GM12865 (cell line): ENCODE measurements at regions not wholly inside any gene's neighbourhood (a gene's known extent, or its start where the extent isn't known, plus 50 kb on each side); places are given as distances from the start of the nearest gene placed in this dataset.

ENCODE experiments used
- DNase-seq: peaks from one replicate; pipeline ENCODE4 v3.0.0; 2010; ENCODE audit warnings: low read depth
- H3K4me3 ChIP-seq: 2 replicates; pipeline ENCODE4 v1.5.1; 2011; ENCODE audit warnings: mild to moderate bottlenecking, low read depth, low read length, control low read depth
- TF ChIP-seq, protein P1 (sequence below): IDR thresholded peaks from 2 replicates; pipeline ENCODE4 v1.5.1; 2011; ENCODE audit warnings: low read length, control low read depth, low read depth, inconsistent platforms; ENCODE audit not compliant: insufficient read depth; ENCODE audit errors: missing control alignments

DNA sequence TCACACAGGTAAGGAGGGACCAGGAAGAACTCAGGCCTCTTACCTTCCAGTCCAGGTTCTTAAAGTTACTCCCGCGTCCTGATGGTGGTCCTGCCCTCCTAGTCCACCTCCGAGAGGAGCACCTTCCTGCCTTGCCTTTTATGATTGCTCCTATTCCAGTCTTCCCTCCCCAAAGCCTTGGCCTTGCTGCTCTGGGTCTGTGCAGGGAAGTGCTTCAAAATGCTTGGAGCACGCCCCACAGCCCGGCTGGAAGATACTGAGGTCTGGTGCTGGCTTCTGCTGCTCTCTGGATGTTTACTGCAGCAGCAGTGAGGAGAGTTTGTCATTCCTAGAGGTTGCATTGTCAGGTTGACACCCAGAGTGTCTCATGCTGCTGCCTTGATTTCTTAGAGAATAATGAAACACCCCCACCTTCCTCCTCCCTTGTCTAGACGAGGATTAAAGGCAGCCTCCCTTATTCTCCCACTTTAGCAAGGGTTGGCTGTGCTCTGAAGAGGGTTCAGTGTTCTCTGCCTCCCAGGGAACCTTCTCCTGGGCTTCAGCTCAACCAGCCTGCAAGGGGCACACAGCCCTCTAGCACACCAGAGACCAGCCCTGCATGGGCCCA lies 142.2 kb upstream of the CACNA1E start:
- no peak for DNase-seq
- TF ChIP-seq, protein P1, sequence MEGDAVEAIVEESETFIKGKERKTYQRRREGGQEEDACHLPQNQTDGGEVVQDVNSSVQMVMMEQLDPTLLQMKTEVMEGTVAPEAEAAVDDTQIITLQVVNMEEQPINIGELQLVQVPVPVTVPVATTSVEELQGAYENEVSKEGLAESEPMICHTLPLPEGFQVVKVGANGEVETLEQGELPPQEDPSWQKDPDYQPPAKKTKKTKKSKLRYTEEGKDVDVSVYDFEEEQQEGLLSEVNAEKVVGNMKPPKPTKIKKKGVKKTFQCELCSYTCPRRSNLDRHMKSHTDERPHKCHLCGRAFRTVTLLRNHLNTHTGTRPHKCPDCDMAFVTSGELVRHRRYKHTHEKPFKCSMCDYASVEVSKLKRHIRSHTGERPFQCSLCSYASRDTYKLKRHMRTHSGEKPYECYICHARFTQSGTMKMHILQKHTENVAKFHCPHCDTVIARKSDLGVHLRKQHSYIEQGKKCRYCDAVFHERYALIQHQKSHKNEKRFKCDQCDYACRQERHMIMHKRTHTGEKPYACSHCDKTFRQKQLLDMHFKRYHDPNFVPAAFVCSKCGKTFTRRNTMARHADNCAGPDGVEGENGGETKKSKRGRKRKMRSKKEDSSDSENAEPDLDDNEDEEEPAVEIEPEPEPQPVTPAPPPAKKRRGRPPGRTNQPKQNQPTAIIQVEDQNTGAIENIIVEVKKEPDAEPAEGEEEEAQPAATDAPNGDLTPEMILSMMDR, result no peak

DNA sequence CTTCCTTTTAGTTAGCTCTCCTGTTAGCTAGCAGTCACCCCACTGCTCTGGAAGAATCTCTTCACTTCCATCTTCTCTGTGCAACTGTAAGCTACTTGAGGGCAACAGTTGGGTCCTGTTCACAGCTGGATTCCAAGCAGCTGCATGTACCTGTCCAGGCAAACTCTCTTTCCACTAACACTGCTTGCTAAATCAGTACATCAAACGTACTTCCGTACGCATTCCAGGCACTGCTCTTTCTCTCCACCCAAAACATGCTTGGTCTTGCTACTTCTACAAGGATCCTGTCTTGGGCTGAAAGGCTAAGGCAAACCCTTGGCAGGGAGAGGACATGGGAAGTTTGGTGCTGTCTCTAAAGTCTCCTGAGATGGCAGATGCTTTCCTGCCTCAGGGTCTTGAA lies 139.2 kb upstream of the CACNA1E start:
- TF ChIP-seq, protein P1, result no peak
- H3K4me3 ChIP-seq, result no peak overlapping the region
- DNase-seq, result no peak

More for the DNA sequence above, 142.2 kb upstream of the CACNA1E start:
- H3K4me3 ChIP-seq, result no peak overlapping the region

DNA sequence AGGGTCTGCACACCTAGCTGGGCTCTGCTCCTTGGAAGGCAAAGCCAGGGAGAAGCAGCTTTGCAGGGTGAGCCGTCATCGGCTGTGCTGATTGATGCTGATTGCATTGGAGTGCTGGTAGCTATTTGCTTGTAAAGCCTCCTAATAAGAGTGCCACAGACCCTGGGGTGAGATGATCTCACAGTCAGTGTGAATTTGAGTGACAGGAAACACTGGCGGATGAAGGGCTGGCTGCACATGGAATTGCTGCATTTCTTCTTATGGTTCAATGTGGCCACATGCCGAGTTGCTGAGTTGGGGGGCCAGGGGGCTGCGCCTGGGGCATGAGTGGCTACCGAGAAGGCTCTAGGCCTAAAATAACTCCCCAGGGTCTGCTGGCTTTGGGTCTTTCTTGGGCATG lies 138.2 kb upstream of the CACNA1E start:
- TF ChIP-seq, protein P1, result no peak
- DNase-seq, result no peak
- H3K4me3 ChIP-seq, result no peak overlapping the region

DNA sequence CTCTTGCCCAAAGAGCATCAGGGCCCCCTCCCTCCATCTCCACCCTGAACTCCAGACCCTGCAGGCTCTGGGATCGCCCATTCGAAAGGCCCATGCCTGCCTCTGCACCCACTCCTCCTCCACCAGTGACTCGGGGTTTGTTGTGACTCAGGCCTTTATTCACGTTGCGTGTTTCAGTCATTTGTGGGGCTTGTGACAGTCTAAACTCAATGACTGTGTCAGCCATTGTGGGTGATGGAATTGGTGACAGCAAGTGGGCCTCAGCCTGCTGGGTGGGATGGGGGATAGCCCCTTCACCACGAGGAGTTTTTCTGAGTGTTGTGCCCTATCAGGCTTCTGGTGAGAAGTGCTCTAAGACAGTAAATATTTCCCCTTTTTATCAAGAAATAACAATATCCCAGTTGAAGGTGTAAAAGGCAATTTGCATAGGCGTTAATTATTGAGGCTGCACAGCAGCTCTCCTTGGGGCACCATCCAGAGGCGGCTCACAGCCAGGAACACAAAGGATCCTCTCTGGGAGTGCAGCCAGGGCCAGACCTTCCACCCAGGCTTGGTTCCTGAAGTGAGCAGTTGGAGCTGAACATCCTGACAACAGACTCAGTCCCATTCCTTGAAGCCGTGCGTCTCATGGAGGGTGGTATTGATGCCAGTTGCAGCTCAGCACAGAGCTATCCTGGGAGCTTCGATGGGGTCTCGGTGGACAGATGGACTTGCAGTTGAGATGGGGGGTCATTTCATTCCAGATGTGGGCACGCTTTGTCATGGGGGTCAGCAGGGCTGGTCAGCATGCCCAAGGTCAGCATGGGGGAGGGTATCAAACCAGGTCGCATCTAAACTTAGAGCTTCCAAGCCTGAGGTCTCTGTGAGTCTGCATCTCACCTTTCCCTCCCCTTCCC lies 135.6 kb upstream of the CACNA1E start:
- TF ChIP-seq, protein P1, result no peak
- DNase-seq, result no peak

DNA sequence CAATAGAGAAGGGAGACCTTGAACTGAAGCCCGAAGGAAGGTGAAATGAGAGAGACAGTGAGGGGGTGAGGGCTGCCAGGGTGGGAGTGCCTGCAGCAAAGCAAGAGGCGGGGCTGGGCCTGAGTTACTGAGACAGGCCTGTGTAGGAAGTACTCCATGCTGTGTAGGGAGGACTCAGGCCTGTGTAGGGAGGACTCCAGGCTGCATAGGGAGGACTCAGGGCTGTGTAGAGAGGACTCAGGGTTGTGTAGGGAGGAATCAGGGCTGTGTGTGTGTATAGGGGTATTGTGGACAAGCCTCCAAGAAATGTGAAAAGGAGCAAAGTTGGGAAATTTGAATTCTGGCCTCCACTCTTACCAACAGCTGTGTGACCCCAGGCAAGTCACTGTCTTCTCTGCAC lies 133.8 kb upstream of the CACNA1E start:
- DNase-seq, result no peak
- TF ChIP-seq, protein P1, result no peak
- no peak overlapping the region for H3K4me3 ChIP-seq

More for the DNA sequence above, 135.6 kb upstream of the CACNA1E start:
- no peak overlapping the region for H3K4me3 ChIP-seq

DNA sequence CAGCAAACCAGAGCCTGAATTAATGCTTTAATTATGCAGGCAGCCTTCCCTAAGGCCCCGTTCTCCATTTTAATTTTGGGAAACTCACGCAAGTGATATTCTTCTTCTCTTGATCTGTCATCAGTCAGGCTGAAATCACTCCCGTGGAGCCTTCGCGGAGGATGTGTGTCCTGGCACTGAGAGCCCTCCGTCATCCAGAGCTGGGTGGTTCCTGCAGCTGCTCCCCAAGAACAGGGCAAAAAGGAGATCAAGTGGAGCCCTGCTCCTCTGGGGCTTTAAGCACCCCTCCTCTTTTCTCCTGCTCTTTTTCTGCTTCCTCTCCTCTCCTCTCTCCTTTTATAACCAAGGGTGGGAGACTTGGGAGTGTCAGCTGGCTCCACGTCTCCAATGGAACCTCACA lies 133.2 kb upstream of the CACNA1E start:
- H3K4me3 ChIP-seq, result no peak overlapping the region
- TF ChIP-seq, protein P1, result no peak
- no peak for DNase-seq

DNA sequence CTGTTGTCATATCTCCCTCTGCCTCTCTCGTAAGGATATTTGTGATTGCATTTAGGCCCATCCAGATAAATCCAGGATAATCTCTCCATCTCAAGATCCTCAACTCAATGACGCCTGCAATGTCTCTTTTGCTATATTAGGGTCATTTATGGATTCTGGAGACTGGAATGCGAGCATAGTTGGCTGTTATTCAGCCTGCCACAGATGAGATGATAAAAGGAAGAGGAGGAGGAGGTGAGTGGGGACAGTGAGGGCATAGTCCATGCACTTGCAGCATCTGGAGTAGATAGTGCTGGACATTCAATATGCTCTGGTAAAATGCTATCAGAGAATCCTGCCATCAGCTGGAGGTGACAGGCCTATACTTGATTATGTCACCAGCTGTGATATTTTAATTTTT lies 131.6 kb upstream of the CACNA1E start:
- TF ChIP-seq, protein P1, result no peak
- H3K4me3 ChIP-seq, result no peak overlapping the region
- DNase-seq, result no peak
